GM12891 (cell line): ENCODE measurements at regions not wholly inside any gene's neighbourhood (a gene's known extent, or its start where the extent isn't known, plus 50 kb on each side); places are given as distances from the start of the nearest gene placed in this dataset.

Experiments used
- PAX5 ChIP-seq: IDR thresholded peaks from 2 replicates; pipeline ENCODE4 v1.6.1; 2011; ENCODE audit warnings: low read length, moderate library complexity, mild to moderate bottlenecking; ENCODE audit not compliant: insufficient read depth, severe bottlenecking
- POLR2A ChIP-seq: IDR thresholded peaks from 2 replicates; pipeline ENCODE4 v1.6.1; 2011; ENCODE audit warnings: low read depth, low read length, control low read depth
- POLR2AphosphoS5 ChIP-seq: IDR thresholded peaks from 2 replicates; pipeline ENCODE4 v1.6.1; 2011; ENCODE audit warnings: low read depth, low read length, control low read depth
- POU2F2 ChIP-seq: IDR thresholded peaks from 2 replicates; pipeline ENCODE4 v1.6.1; 2011; ENCODE audit warnings: low read depth, mild to moderate bottlenecking, control low read depth, low read length, moderate library complexity
- TAF1 ChIP-seq: IDR thresholded peaks from 2 replicates; pipeline ENCODE4 v1.6.1; 2011; ENCODE audit warnings: low read depth, low read length, control low read depth

GRCh38 chr5:4395752-4396151 is 744.4 kb upstream of the ADAMTS16 start:
- TF ChIP-seq POLR2AphosphoS5 (no peak), TAF1 (no peak), POLR2A (no peak), POU2F2 (no peak), PAX5 (no peak)
